ENCODE measurements at regions not wholly inside any gene's neighbourhood (a gene's known extent, or its start where the extent isn't known, plus 50 kb on each side); places are given as distances from the start of the nearest gene placed in this dataset.

- TF ChIP-seq, protein P1, sequence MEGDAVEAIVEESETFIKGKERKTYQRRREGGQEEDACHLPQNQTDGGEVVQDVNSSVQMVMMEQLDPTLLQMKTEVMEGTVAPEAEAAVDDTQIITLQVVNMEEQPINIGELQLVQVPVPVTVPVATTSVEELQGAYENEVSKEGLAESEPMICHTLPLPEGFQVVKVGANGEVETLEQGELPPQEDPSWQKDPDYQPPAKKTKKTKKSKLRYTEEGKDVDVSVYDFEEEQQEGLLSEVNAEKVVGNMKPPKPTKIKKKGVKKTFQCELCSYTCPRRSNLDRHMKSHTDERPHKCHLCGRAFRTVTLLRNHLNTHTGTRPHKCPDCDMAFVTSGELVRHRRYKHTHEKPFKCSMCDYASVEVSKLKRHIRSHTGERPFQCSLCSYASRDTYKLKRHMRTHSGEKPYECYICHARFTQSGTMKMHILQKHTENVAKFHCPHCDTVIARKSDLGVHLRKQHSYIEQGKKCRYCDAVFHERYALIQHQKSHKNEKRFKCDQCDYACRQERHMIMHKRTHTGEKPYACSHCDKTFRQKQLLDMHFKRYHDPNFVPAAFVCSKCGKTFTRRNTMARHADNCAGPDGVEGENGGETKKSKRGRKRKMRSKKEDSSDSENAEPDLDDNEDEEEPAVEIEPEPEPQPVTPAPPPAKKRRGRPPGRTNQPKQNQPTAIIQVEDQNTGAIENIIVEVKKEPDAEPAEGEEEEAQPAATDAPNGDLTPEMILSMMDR (IDR thresholded peaks at IDR 0.05): no peak
- no peak for TF ChIP-seq POLR2A (IDR thresholded peaks at IDR 0.05)
- TF ChIP-seq POLR2AphosphoS5 (IDR thresholded peaks at IDR 0.05): no peak
- TF ChIP-seq EP300 (IDR thresholded peaks at IDR 0.05): no peak
Observed at GRCh38 chr11:93952082-93952780, 68.9 kb upstream of the HEPHL1 start.
